Keratinocyte (primary cell): ENCODE measurements at regions not wholly inside any gene's neighbourhood (a gene's known extent, or its start where the extent isn't known, plus 50 kb on each side); places are given as distances from the start of the nearest gene placed in this dataset.

Source experiments
- DNase-seq: peaks from one replicate; pipeline ENCODE4 v3.0.0-alpha.2; 2011; ENCODE audit warnings: low read depth, missing footprints, low spot score
- FAIRE-seq: peaks from 2 replicates; lab custom pipeline; 2011; peaks lifted over from hg19 to GRCh38; lab: Jason Lieb, UNC
- H2AFZ ChIP-seq: 2 replicates; pipeline ENCODE4 v1.6.0; 2012; ENCODE audit warnings: low read length, control low read depth, inconsistent platforms; ENCODE audit not compliant: control insufficient read depth
- H3K27ac ChIP-seq: 2 replicates; pipeline ENCODE4 v1.5.1; 2011; ENCODE audit warnings: low read length; ENCODE audit not compliant: control insufficient read depth, insufficient read depth
- H3K27me3 ChIP-seq: 3 replicates; pipeline ENCODE4 v1.6.0; 2011; ENCODE audit warnings: low read length; ENCODE audit not compliant: control insufficient read depth, insufficient read depth; ENCODE audit errors: extremely low read depth
- H3K36me3 ChIP-seq, 2 experiments: 2 replicates in 1 of 2; 3 replicates in 1 of 2; pipeline ENCODE4 v1.5.1; 2011; ENCODE audit warnings: low read length in 2 of 2, mild to moderate bottlenecking in 1 of 2; ENCODE audit not compliant: control insufficient read depth in 2 of 2, insufficient read depth in 2 of 2; ENCODE audit errors: extremely low read depth in 1 of 2
- H3K4me1 ChIP-seq: 3 replicates; pipeline ENCODE4 v1.5.1; 2011; ENCODE audit warnings: low read length; ENCODE audit not compliant: control insufficient read depth, insufficient read depth; ENCODE audit errors: extremely low read depth
- H3K4me2 ChIP-seq: 3 replicates; pipeline ENCODE4 v1.6.0; 2011; ENCODE audit warnings: low read depth, low read length; ENCODE audit not compliant: control insufficient read depth, insufficient read depth; ENCODE audit errors: extremely low read depth
- H3K4me3 ChIP-seq, 3 experiments: fragments of 200-600 bp in 1 of 3; sonication (generic) in 1 of 3; 2 replicates in 2 of 3; 3 replicates in 1 of 3; pipeline ENCODE4 v1.5.1; 2011 to 2016; ENCODE audit warnings: low read length in 3 of 3, mild to moderate bottlenecking in 3 of 3, control low read depth in 2 of 3, inconsistent platforms in 1 of 3, low read depth in 1 of 3, mixed read lengths in 1 of 3, mixed run types in 1 of 3, moderate library complexity in 1 of 3; ENCODE audit not compliant: control insufficient read depth in 2 of 3, insufficient read depth in 2 of 3; ENCODE audit errors: extremely low read depth in 1 of 3
- H3K79me2 ChIP-seq: 2 replicates; pipeline ENCODE4 v1.6.0; 2012; ENCODE audit warnings: low read length; ENCODE audit not compliant: control insufficient read depth, insufficient read depth
- H3K9ac ChIP-seq: 3 replicates; pipeline ENCODE4 v1.6.0; 2011; ENCODE audit warnings: low read length; ENCODE audit not compliant: control insufficient read depth, insufficient read depth; ENCODE audit errors: extremely low read depth
- H3K9me1 ChIP-seq: 3 replicates; pipeline ENCODE4 v1.6.0; 2011; ENCODE audit warnings: low read length; ENCODE audit not compliant: control insufficient read depth, insufficient read depth; ENCODE audit errors: extremely low read depth
- H3K9me3 ChIP-seq: 2 replicates; pipeline ENCODE4 v1.5.1; 2012; ENCODE audit warnings: low read depth, low read length; ENCODE audit not compliant: control insufficient read depth
- H4K20me1 ChIP-seq: 3 replicates; pipeline ENCODE4 v1.6.0; 2011; ENCODE audit warnings: low read length; ENCODE audit not compliant: control insufficient read depth, insufficient read depth; ENCODE audit errors: extremely low read depth
- EZH2 ChIP-seq: IDR thresholded peaks from one replicate; pipeline ENCODE4 v1.6.1; 2012; ENCODE audit warnings: inconsistent platforms, mild to moderate bottlenecking, low read length, moderate library complexity
- dilution Hi-C: fragments of 300-500 bp; cut with MboI; formaldehyde crosslinking; loops from one replicate; pipeline ENCODE4 v1.7.0; 2020; ENCODE audit warnings: low sequenced_read_pairs; ENCODE audit not compliant: extremely low pct_ligation_motif_present
- TF ChIP-seq, protein P1 (sequence below), 3 experiments: IDR thresholded peaks in 1 of 3; conservative IDR thresholded peaks in 1 of 3; optimal IDR thresholded peaks in 1 of 3; 2 replicates in 2 of 3; 3 replicates in 1 of 3; pipeline versions ENCODE3 to v1.5.1; 2011; ENCODE audit warnings: low read length in 3 of 3, mild to moderate bottlenecking in 3 of 3, moderate library complexity in 2 of 3, control low read depth in 1 of 3, inconsistent platforms in 1 of 3; ENCODE audit not compliant: insufficient read depth in 2 of 3; ENCODE audit errors: extremely low read depth in 1 of 3

DNA sequence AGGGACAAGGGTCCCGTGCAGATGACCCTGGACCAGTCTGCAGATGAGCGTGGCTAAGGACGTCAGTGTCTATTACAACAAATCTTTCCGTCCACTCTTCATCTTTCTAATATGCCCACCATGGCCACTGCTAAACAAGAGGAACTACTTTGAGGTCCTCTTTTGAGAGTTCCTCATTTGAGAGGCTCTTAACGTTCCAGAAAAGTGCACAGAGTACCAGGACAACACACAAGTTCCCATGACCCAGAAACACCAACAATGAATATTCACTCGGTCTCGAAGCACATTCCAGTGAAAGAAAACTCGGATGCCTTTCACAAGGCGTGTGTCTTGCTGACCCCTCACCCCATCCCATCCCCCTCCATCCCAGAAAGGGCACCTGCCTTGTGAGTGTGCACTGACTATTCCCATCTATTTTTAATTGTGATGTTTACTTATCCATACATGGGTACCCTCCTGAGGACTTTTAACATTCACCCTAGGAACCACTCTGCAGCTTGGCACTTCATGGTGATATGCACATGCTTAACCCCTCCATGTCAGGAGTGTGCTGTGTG lies 157.0 kb downstream of the SHANK2 start:
- peaks cover 4% of the 10 kb centered on the region for H3K9me3 ChIP-seq
- no peak for FAIRE-seq
- dilution Hi-C loops: no loop called here
- no peak overlapping the region for H3K9ac ChIP-seq
- TF ChIP-seq EZH2: no peak
- TF ChIP-seq, protein P1, sequence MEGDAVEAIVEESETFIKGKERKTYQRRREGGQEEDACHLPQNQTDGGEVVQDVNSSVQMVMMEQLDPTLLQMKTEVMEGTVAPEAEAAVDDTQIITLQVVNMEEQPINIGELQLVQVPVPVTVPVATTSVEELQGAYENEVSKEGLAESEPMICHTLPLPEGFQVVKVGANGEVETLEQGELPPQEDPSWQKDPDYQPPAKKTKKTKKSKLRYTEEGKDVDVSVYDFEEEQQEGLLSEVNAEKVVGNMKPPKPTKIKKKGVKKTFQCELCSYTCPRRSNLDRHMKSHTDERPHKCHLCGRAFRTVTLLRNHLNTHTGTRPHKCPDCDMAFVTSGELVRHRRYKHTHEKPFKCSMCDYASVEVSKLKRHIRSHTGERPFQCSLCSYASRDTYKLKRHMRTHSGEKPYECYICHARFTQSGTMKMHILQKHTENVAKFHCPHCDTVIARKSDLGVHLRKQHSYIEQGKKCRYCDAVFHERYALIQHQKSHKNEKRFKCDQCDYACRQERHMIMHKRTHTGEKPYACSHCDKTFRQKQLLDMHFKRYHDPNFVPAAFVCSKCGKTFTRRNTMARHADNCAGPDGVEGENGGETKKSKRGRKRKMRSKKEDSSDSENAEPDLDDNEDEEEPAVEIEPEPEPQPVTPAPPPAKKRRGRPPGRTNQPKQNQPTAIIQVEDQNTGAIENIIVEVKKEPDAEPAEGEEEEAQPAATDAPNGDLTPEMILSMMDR (optimal IDR thresholded peaks at IDR 0.05 in 1 of 3, IDR thresholded peaks at IDR 0.05 in 1 of 3, conservative IDR thresholded peaks at IDR 0.05 in 1 of 3; ENCODE audit: extremely low read depth in 1 of 3, insufficient read depth in 2 of 3, low read length in 3 of 3): no peak
- H3K36me3 ChIP-seq: no peaks in the 10 kb centered on the region
- no peaks in the 10 kb centered on the region for H3K4me1 ChIP-seq
- no peak overlapping the region for H3K27ac ChIP-seq
- H2AFZ ChIP-seq: no peak overlapping the region
- no peaks in the 10 kb centered on the region for H4K20me1 ChIP-seq
- no peaks in the 10 kb centered on the region for H3K9me1 ChIP-seq
- DNase-seq: no peak
- H3K4me2 ChIP-seq: no peak overlapping the region
- no peaks in the 10 kb centered on the region for H3K27me3 ChIP-seq
- no peaks in the 10 kb centered on the region for H3K79me2 ChIP-seq
- H3K4me3 ChIP-seq: no peak overlapping the region

DNA sequence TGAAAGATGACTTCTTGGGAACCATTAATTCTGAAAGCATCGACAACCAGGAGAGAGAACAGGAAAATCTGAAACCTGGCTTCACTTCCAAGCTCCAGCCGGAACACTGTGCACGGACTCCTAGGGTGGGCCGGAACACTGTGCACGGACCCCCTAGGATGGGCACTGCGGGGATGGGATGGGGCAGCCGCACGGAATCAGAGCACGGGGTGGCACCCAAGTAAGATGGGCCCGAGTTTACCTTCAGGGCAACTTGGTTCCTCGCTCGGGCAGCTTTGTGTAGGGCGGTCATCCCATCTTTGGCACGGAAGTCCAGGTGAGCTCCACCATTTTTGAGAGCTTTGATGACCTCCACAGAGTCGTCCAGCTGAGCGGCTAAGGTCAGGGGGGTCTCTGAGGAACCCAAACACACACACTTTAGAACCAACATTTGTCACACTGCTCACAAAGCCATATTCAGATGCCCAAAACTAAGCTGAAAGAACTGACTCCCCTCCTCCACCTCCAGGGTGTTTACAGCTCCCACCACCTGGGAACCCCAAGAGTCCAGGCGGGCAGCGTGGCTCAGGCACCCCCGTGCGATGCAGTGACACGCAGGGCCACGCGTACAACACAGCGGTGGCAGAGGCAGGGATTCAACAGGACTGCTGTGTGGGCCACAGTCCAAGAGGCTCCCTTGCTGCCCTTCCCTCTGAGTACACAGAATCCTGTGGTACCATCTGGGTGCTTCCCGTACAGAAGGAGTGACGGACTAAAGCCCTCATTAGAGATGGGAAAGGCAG lies 157.9 kb downstream of the SHANK2 start:
- DNase-seq (no peak), FAIRE-seq (no peak)
- H3K9me3 ChIP-seq: peaks cover 4% of the 10 kb centered on the region
- no peaks in the 10 kb centered on the region for H3K36me3 ChIP-seq
- no peak overlapping the region for H3K4me2 ChIP-seq
- no peaks in the 10 kb centered on the region for H3K79me2 ChIP-seq
- H3K9me1 ChIP-seq: no peaks in the 10 kb centered on the region
- no peaks in the 10 kb centered on the region for H3K4me1 ChIP-seq
- dilution Hi-C loops: no loop called here
- H3K4me3 ChIP-seq: no peak overlapping the region
- H4K20me1 ChIP-seq: no peaks in the 10 kb centered on the region
- H3K27me3 ChIP-seq: no peaks in the 10 kb centered on the region
- H2AFZ ChIP-seq: no peak overlapping the region
- no peak overlapping the region for H3K27ac ChIP-seq
- TF ChIP-seq, protein P1 (optimal IDR thresholded peaks at IDR 0.05 in 1 of 3, IDR thresholded peaks at IDR 0.05 in 1 of 3, conservative IDR thresholded peaks at IDR 0.05 in 1 of 3; ENCODE audit: extremely low read depth in 1 of 3, insufficient read depth in 2 of 3, low read length in 3 of 3): no peak
- no peak for TF ChIP-seq EZH2
- no peak overlapping the region for H3K9ac ChIP-seq
